Skeletal muscle satellite cell (primary cell): ENCODE measurements at regions not wholly inside any gene's neighbourhood (a gene's known extent, or its start where the extent isn't known, plus 50 kb on each side); places are given as distances from the start of the nearest gene placed in this dataset.
"Not testable (repeated sequence)": the region's sequence is repeated elsewhere in the genome, so short reads cannot be mapped to it uniquely, and the experiment has no call there.

Source experiments
- H3K27me3 ChIP-seq: 2 replicates; pipeline ENCODE4 v1.7.0; 2013; ENCODE audit warnings: low read length; ENCODE audit not compliant: control insufficient read depth, insufficient read depth
- H3K36me3 ChIP-seq: 2 replicates; pipeline ENCODE4 v1.7.0; 2013; ENCODE audit warnings: mild to moderate bottlenecking, control low read depth, low read length; ENCODE audit not compliant: insufficient read depth
- H3K4me1 ChIP-seq: 2 replicates; pipeline ENCODE4 v1.7.0; 2013; ENCODE audit warnings: low read length; ENCODE audit not compliant: control insufficient read depth, insufficient read depth
- H3K4me2 ChIP-seq: 2 replicates; pipeline ENCODE4 v1.7.0; 2013; ENCODE audit warnings: mild to moderate bottlenecking, low read length
- H3K4me3 ChIP-seq: 2 replicates; pipeline ENCODE4 v1.7.0; 2013; ENCODE audit warnings: low read length
- H3K9ac ChIP-seq: 2 replicates; pipeline ENCODE4 v1.7.0; 2013; ENCODE audit warnings: mild to moderate bottlenecking, low read depth, low read length, moderate library complexity
- H3K9me3 ChIP-seq: replicated peaks from 2 replicates; pipeline ENCODE4 v1.7.0; 2013; ENCODE audit warnings: mild to moderate bottlenecking, control low read depth, low read length

DNA sequence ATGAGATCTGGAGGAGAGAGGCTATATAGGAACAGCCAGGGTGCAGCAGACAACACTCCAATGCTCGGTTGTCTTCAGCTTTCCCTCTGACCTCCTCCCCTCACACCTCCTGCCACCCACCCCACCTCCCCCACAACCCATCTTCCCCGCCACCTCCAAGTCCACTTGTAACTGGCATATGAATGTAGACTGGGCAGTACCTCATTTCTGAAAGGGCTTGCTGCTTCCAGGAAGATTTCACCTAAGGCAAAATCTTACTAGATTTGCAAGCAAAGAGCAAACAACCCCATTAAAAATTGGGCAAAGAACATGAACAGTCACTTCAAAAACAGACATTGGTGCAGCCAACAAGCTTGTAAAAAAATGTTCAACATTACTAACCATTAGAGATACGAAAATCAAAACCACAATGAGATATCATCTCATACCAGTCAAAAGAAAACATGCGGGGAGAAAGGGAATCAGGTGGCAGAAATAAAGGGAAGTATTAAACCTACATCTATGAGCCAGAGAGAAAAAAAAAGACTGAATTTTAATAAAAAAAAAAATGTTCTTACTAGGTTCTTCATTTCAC lies 164.6 kb upstream of the C1GALT1 start:
- H3K4me3 ChIP-seq, result no peak overlapping the region
- no peaks in the 10 kb centered on the region for H3K9me3 ChIP-seq
- H3K36me3 ChIP-seq, result no peaks in the 10 kb centered on the region
- H3K27me3 ChIP-seq, result peaks cover 29% of the 10 kb centered on the region
- no peaks in the 10 kb centered on the region for H3K4me1 ChIP-seq
- no peak overlapping the region for H3K9ac ChIP-seq
- H3K4me2 ChIP-seq, result no peak overlapping the region

DNA sequence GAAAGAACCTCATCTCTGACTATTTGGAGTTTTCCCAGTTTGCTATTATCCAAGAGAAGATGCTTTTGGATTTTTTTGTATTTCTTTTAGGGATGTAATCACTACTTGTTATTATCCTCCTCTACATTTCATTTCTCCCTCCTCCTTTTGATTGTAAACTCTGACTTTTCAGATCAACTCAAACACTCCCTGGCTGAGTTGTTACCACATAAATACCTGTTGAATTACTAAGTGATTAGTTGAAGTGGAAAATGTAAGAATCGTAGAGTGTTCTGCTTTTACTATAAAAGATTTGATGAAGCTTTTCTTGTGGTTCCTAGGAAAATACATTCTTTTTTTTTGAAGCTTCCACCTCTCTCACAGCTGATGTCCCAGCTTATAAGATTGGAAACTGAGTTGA lies 164.1 kb upstream of the C1GALT1 start:
- Histone ChIP-seq H3K4me1 (no peaks in the 10 kb centered on the region), H3K4me3 (no peak overlapping the region), H3K27me3 (peaks cover 27% of the 10 kb centered on the region), H3K9me3 (no peaks in the 10 kb centered on the region), H3K9ac (no peak overlapping the region), H3K36me3 (no peaks in the 10 kb centered on the region), H3K4me2 (no peak overlapping the region)

DNA sequence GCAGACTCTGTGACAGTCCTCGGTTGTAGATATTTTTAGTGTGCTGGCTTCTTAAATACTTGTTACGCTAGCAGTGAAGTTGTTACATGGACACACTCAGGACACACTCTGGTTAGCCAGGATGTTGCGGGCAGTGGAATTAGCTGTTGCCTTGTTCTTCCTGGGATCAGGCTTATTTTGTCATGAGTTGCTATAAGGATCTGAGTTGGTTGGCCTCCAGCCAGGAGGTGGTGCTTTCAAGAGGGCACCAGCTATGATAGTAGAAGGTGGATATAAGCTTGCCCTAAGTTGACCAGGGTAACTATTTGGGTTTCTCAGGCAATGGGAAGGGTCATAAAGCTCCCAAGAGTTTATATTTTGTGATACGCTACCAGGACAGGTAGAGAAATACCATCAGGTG lies 150.1 kb upstream of the C1GALT1 start:
- H3K4me3 ChIP-seq, result no peak overlapping the region
- H3K9ac ChIP-seq, result no peak overlapping the region
- no peaks in the 10 kb centered on the region for H3K36me3 ChIP-seq
- peaks cover 11% of the 10 kb centered on the region for H3K27me3 ChIP-seq
- no peaks in the 10 kb centered on the region for H3K4me1 ChIP-seq
- no peak overlapping the region for H3K4me2 ChIP-seq
- H3K9me3 ChIP-seq, result no peaks in the 10 kb centered on the region

DNA sequence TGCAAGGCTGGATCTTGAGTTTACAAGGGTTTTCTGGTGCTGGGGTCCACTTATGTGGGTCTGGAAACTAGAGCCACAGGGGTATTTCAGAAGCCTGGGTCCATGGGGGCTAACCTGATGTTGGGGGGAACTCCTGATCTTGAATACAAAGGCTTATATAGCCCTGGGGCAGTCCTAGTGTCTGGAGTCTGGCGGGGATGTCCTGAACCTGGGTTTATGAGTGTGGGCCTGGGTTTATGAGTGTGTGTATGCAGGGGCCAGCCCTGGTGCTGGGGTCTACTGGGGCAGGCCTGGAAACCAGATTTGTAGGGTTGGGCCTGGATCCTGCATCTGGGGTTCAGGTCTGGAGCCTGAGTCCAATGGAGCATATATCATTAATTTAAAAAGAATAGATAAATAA lies 146.5 kb upstream of the C1GALT1 start:
- Histone ChIP-seq H3K4me1 (no peaks in the 10 kb centered on the region), H3K9ac (no peak overlapping the region), H3K4me3 (no peak overlapping the region), H3K4me2 (no peak overlapping the region), H3K36me3 (no peaks in the 10 kb centered on the region), H3K27me3 (peaks cover 7% of the 10 kb centered on the region), H3K9me3 (no peaks in the 10 kb centered on the region)

DNA sequence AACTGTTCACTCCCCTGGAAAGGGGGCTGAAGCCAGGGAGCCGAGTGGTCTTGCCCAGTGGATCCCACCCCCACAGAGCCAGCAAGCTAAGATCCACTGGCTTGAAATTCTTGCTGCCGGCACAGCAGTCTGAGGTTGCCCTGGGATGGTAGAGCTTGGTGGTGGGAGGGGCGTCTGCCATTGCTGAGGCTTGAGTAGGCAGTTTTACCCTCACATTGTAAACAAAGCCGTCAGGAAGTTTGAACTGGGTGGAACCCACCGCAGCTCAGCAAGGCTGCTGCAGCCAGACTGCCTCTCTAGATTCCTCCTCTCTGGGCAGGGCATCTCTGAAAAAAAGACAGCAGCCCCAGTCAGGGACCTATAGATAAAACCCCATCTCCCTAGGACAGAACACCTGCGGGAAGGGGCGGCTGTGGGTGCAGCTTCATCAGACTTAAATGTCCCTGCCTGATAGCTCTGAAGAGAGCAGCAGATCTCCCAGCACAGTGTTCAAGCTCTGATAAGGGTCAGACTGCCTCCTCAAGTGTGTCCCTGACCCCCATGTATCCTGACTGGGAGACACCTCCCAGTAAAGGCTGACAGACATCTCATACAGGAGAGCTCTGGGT lies 140.0 kb upstream of the C1GALT1 start:
- H3K9ac ChIP-seq, H3K36me3 ChIP-seq, H3K4me2 ChIP-seq, H3K27me3 ChIP-seq, H3K9me3 ChIP-seq, H3K4me1 ChIP-seq, H3K4me3 ChIP-seq: not testable (repeated sequence)

DNA sequence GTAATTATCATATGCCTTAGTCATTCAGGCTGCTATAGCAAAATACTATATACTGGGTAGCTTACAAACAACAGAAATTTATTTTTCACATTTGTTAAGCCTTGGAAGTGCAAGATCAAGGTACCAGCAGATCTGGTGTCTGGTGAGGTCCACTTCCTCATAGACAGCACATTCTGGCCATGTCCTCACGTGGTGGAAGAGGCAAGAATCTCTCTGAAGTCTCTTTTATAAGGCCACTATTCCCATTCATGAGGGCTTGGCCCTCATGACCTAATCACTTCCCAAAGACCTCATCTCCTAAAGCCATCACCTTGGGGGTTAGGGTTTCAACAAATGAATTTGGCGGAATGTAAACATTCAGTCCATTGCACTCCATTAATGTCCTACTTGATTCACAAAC lies 137.5 kb upstream of the C1GALT1 start:
- Histone ChIP-seq H3K4me3 (no peak overlapping the region), H3K27me3 (no peaks in the 10 kb centered on the region), H3K4me2 (no peak overlapping the region), H3K36me3 (no peaks in the 10 kb centered on the region), H3K9me3 (no peaks in the 10 kb centered on the region), H3K4me1 (no peaks in the 10 kb centered on the region), H3K9ac (no peak overlapping the region)

DNA sequence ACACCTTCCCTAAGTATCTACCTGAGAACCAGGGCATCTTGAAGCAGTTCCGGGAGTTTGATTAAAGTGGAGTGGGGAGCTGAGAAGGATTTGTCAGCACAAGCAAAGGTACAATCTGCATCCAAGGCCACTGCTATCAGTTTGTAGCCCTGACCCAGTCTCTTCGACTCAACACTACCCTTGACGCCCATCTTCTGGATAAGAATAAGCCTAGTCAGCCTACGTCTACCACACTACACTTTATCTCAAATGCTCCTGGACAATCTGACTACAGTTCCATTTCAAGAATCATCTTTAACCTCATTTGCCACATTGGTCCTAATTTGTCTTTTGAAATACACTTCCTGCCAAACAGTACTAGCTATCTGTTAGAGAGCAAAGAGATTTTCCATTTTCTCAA lies 134.1 kb upstream of the C1GALT1 start:
- H3K9ac ChIP-seq, result no peak overlapping the region
- no peaks in the 10 kb centered on the region for H3K9me3 ChIP-seq
- H3K4me3 ChIP-seq, result no peak overlapping the region
- no peaks in the 10 kb centered on the region for H3K27me3 ChIP-seq
- no peak overlapping the region for H3K4me2 ChIP-seq
- no peaks in the 10 kb centered on the region for H3K4me1 ChIP-seq
- H3K36me3 ChIP-seq, result no peaks in the 10 kb centered on the region

DNA sequence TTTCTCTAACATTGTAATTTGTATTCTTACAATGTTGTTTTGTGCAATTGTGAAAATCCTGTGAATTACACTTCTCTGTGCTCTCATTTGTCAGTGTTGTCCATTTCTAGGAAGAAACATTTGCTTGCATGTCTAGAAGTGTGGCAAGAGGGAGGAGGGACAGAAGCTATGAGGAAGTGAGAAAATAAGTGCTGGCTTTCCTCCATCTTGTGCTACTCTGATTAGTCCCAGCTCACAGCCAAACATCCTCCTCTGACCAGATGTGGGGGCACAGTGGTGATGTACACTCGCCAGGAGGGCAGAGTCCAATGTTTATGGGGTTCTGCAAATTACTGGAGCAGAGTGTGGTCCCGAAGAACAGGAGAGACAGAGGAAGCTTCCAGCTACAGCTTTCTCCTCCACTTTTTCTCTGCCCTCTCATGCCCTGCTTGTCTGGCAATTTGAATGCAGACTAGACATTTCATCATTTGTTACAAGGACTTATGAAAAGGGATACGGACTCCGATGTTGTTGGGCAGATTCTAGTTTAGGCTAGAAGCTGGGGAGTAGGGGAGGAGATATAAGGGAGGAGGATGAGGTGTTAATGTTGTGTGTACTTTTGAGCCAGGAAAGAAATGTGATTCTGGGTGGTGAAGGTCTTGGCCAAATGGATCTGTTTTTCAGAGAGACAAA lies 131.0 kb upstream of the C1GALT1 start:
- no peaks in the 10 kb centered on the region for H3K27me3 ChIP-seq
- H3K9me3 ChIP-seq, result no peaks in the 10 kb centered on the region
- H3K4me2 ChIP-seq, result peak overlapping the region; percentile 14
- no peak overlapping the region for H3K9ac ChIP-seq
- H3K36me3 ChIP-seq, result no peaks in the 10 kb centered on the region
- H3K4me1 ChIP-seq, result no peaks in the 10 kb centered on the region
- H3K4me3 ChIP-seq, result no peak overlapping the region

DNA sequence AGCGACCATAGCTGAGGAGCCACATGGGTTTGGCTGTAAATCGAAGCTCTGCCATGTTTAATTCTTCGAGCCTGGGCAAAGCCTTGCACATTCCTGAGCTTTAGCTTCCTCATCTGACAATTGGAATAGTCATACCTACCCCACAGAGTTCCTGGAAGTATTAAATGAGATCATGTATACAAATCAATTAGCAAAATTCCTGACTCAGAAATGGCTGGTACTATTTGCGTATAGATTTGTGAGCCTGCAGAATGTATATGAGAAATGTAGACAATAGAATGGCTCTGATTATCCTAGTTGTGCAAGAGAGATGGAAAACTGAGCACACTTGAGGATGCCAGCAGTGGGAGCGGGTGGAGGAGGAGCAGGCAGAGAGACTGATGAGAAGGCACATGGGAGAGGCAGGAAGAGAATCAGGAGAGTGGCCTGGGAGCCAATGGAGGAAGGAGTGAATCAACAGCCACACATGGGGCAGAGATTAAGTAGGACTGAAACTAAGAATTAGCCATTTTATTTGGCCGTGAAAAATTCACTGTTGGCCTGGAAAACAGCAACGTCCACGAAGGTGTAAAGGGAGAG lies 128.0 kb upstream of the C1GALT1 start:
- no peaks in the 10 kb centered on the region for H3K9me3 ChIP-seq
- no peaks in the 10 kb centered on the region for H3K4me1 ChIP-seq
- H3K9ac ChIP-seq, result no peak overlapping the region
- no peaks in the 10 kb centered on the region for H3K36me3 ChIP-seq
- no peak overlapping the region for H3K4me2 ChIP-seq
- no peak overlapping the region for H3K4me3 ChIP-seq
- H3K27me3 ChIP-seq, result no peaks in the 10 kb centered on the region

DNA sequence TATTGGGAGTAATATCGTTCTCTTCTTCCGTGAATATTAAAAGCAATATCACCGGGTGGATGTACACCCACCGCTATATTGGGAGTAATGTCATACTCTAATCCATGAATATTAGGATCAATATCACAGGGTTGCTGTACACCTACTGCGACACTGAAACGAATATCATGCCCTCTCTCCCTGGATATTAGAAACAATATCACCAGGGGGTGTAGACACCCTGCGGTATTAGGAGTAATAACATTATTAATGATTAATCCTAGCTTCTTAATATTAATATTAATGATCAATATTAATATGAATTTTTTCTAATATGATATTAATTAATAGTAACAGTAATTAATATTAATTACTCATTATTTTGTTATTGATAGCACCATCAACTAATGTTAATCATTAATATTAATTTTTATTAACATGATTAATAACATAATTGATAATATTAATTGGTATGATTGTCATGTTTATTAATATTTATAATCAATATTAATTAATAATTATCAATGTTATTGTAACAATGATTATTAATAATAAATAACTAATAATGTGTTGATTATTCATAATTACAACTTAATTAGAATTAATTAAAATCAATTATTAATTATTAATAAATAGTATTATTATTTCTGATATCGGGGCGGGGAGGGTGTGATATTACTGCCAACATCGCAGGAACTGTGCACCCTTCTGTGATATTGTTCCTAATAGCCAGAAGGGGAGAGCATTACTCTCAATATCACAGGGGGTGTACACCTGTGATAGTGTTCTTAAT lies 121.3 kb upstream of the C1GALT1 start:
- no peak overlapping the region for H3K9ac ChIP-seq
- no peaks in the 10 kb centered on the region for H3K27me3 ChIP-seq
- H3K4me3 ChIP-seq, result no peak overlapping the region
- H3K4me1 ChIP-seq, result no peaks in the 10 kb centered on the region
- H3K9me3 ChIP-seq, result no peaks in the 10 kb centered on the region
- no peaks in the 10 kb centered on the region for H3K36me3 ChIP-seq
- H3K4me2 ChIP-seq, result no peak overlapping the region

DNA sequence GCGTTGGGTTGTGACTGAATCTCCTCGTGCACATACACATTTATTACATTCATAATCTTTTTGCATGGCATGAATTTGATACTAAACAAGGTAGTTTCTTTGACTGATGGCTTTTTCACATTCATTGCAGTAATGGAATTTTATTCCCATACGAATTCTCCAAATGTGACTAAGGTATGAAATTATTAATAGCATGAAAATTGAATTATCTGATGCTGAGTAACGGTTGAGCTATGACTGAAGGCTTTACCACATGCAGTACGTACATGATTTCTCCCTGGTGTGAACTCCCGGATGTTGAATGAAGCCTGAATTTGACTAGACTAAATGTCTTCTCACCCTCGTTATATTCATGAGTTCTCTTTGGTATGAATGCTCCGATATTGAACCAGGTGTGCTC lies 104.4 kb upstream of the C1GALT1 start:
- Histone ChIP-seq H3K9me3 (no peaks in the 10 kb centered on the region), H3K4me2 (no peak overlapping the region), H3K4me1 (no peaks in the 10 kb centered on the region), H3K9ac (no peak overlapping the region), H3K27me3 (peaks cover 7% of the 10 kb centered on the region), H3K36me3 (no peaks in the 10 kb centered on the region), H3K4me3 (no peak overlapping the region)
